Esophagus muscularis mucosa (tissue), 4 donors: ENCODE measurements at regions not wholly inside any gene's neighbourhood (a gene's known extent, or its start where the extent isn't known, plus 50 kb on each side); places are given as distances from the start of the nearest gene placed in this dataset.

Source experiments
- EP300 ChIP-seq: sonication (generic); formaldehyde crosslinking; IDR thresholded peaks from one replicate; pipeline ENCODE4 v1.6.1; 2017; ENCODE audit warnings: antibody characterized with exemption
- POLR2A ChIP-seq: fragments of 450-650 bp; IDR thresholded peaks from one replicate; pipeline ENCODE4 v1.6.1; 2017; ENCODE audit warnings: antibody characterized with exemption, moderate library complexity, mild to moderate bottlenecking, low read depth
- TF ChIP-seq, protein P1 (sequence below), 3 experiments: fragments of 200-600 bp in 2 of 3; fragments of 450-650 bp in 1 of 3; sonication (generic) in 2 of 3; IDR thresholded peaks; one replicate each; pipeline ENCODE4 v1.5.1; 2017 to 2019; ENCODE audit warnings: antibody characterized with exemption in 3 of 3, mild to moderate bottlenecking in 2 of 3, moderate library complexity in 1 of 3

- TF ChIP-seq, protein P1, sequence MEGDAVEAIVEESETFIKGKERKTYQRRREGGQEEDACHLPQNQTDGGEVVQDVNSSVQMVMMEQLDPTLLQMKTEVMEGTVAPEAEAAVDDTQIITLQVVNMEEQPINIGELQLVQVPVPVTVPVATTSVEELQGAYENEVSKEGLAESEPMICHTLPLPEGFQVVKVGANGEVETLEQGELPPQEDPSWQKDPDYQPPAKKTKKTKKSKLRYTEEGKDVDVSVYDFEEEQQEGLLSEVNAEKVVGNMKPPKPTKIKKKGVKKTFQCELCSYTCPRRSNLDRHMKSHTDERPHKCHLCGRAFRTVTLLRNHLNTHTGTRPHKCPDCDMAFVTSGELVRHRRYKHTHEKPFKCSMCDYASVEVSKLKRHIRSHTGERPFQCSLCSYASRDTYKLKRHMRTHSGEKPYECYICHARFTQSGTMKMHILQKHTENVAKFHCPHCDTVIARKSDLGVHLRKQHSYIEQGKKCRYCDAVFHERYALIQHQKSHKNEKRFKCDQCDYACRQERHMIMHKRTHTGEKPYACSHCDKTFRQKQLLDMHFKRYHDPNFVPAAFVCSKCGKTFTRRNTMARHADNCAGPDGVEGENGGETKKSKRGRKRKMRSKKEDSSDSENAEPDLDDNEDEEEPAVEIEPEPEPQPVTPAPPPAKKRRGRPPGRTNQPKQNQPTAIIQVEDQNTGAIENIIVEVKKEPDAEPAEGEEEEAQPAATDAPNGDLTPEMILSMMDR (IDR thresholded peaks at IDR 0.05), result no peak
- TF ChIP-seq POLR2A, result no peak
- TF ChIP-seq EP300, result no peak
These were observed 522.7 kb upstream of the HTR2C start for GRCh38 chrX:114061226-114061625.
